ENCODE measurements at regions not wholly inside any gene's neighbourhood (a gene's known extent, or its start where the extent isn't known, plus 50 kb on each side); places are given as distances from the start of the nearest gene placed in this dataset.
A peak's percentile ranks its signal among the peaks of the same experiment; 100 is the strongest.

- H3K4me1 ChIP-seq (ENCODE audit: insufficient read depth): no peaks in the 10 kb centered on the region
- intact Hi-C loops (cut with DNase I): no loop called here
- no peaks in the 10 kb centered on the region for H3K36me3 ChIP-seq
- 51 to 65% (median 64%) methylated on average over 2 of the region's 2 CpGs for WGBS, 3 donors
- no peaks in the 10 kb centered on the region for H3K9me3 ChIP-seq
- no peak for TF ChIP-seq CTCF (IDR thresholded peaks at IDR 0.05)
- TF ChIP-seq POLR2A (IDR thresholded peaks at IDR 0.05): no peak
- TF ChIP-seq EP300 (IDR thresholded peaks at IDR 0.05): no peak
- no peak overlapping the region for H3K4me3 ChIP-seq
- no peak for DNase-seq
- H3K27me3 ChIP-seq: no peaks in the 10 kb centered on the region
- H3K27ac ChIP-seq: no peak overlapping the region
These were observed 140.6 kb upstream of the PRR20G start for GRCh38 chr3:127428344-127428997.

GRCh38 chr3:127427666-127428065 is 139.8 kb upstream of the PRR20G start:
- WGBS, 3 donors: 78 to 81% (median 78%) methylated on average over 8 of the region's 8 CpGs
- no peaks in the 10 kb centered on the region for H3K9me3 ChIP-seq
- no peak overlapping the region for H3K4me3 ChIP-seq
- TF ChIP-seq CTCF (IDR thresholded peaks at IDR 0.05) (no peak), POLR2A (IDR thresholded peaks at IDR 0.05) (no peak), EP300 (IDR thresholded peaks at IDR 0.05) (no peak)
- DNase-seq: peak in 1 of 5 donors; percentile 10
- no peaks in the 10 kb centered on the region for H3K27me3 ChIP-seq
- no peaks in the 10 kb centered on the region for H3K4me1 ChIP-seq (ENCODE audit: insufficient read depth)
- H3K27ac ChIP-seq: no peak overlapping the region
- intact Hi-C loops (cut with DNase I): no loop called here
- no peaks in the 10 kb centered on the region for H3K36me3 ChIP-seq

- 57 to 69% (median 60%) methylated on average over 6 of the region's 6 CpGs for WGBS, 3 donors
- H3K36me3 ChIP-seq: no peaks in the 10 kb centered on the region
- H3K9me3 ChIP-seq: no peaks in the 10 kb centered on the region
- TF ChIP-seq CTCF (IDR thresholded peaks at IDR 0.05): no peak
- no peak for TF ChIP-seq POLR2A (IDR thresholded peaks at IDR 0.05)
- TF ChIP-seq EP300 (IDR thresholded peaks at IDR 0.05): no peak
- no peak for DNase-seq
- no peak overlapping the region for H3K4me3 ChIP-seq
- H3K4me1 ChIP-seq (ENCODE audit: insufficient read depth): no peaks in the 10 kb centered on the region
- H3K27me3 ChIP-seq: no peaks in the 10 kb centered on the region
- intact Hi-C loops (cut with DNase I): no loop called here
- no peak overlapping the region for H3K27ac ChIP-seq
These were observed 139.3 kb upstream of the PRR20G start for GRCh38 chr3:127427156-127427555.

GRCh38 chr3:127426444-127427153 is 138.8 kb upstream of the PRR20G start:
- peak in 1 of 5 donors; percentile 7 for DNase-seq
- intact Hi-C loops (cut with DNase I): no loop called here
- no peaks in the 10 kb centered on the region for H3K27me3 ChIP-seq
- no peak overlapping the region for H3K27ac ChIP-seq
- no peaks in the 10 kb centered on the region for H3K36me3 ChIP-seq
- H3K9me3 ChIP-seq: no peaks in the 10 kb centered on the region
- 12 to 22% (median 18%) methylated on average over 18 of the region's 18 CpGs for WGBS, 3 donors
- H3K4me3 ChIP-seq: no peak overlapping the region
- no peaks in the 10 kb centered on the region for H3K4me1 ChIP-seq (ENCODE audit: insufficient read depth)
- TF ChIP-seq CTCF (IDR thresholded peaks at IDR 0.05) (no peak), EP300 (IDR thresholded peaks at IDR 0.05) (no peak), POLR2A (IDR thresholded peaks at IDR 0.05) (no peak)

Measured in ovary (tissue), 7 donors.